ENCODE measurements at regions not wholly inside any gene's neighbourhood (a gene's known extent, or its start where the extent isn't known, plus 50 kb on each side); places are given as distances from the start of the nearest gene placed in this dataset.
"Not testable (repeated sequence)": the region's sequence is repeated elsewhere in the genome, so short reads cannot be mapped to it uniquely, and the experiment has no call there.

- not testable (repeated sequence) for DNase-seq
Measured at GRCh38 chr18:28421950-28422349, 245.0 kb upstream of the CDH2 start.

- DNase-seq = no peak
Measured at GRCh38 chr18:28412521-28412920, 235.6 kb upstream of the CDH2 start.

- no peak for DNase-seq
Measured at GRCh38 chr18:28411806-28412205, 234.9 kb upstream of the CDH2 start.

- DNase-seq = no peak
Measured at GRCh38 chr18:28409811-28410210, 232.9 kb upstream of the CDH2 start.

GRCh38 chr18:28408528-28408927, 231.6 kb upstream of the CDH2 start:
- DNase-seq = no peak

- no peak for DNase-seq
Measured at GRCh38 chr18:28407681-28408080, 230.8 kb upstream of the CDH2 start.

GRCh38 chr18:28406533-28406932, 229.6 kb upstream of the CDH2 start:
- DNase-seq = no peak

GRCh38 chr18:28404694-28405093, 227.8 kb upstream of the CDH2 start:
- no peak for DNase-seq

GRCh38 chr18:28399781-28400362, 222.9 kb upstream of the CDH2 start:
- DNase-seq = no peak

- no peak for DNase-seq
Measured at GRCh38 chr18:28398471-28398870, 221.5 kb upstream of the CDH2 start.

- no peak for DNase-seq
Measured at GRCh38 chr18:28390022-28390421, 213.1 kb upstream of the CDH2 start.

- no peak for DNase-seq
Measured at GRCh38 chr18:28382215-28382879, 205.4 kb upstream of the CDH2 start.

- no peak for DNase-seq
Measured at GRCh38 chr18:28372186-28372585, 195.3 kb upstream of the CDH2 start.

- DNase-seq = no peak
Measured at GRCh38 chr18:28366676-28367075, 189.7 kb upstream of the CDH2 start.

GRCh38 chr18:28365411-28365831, 188.5 kb upstream of the CDH2 start:
- no peak for DNase-seq

- DNase-seq = no peak
Measured at GRCh38 chr18:28363124-28363523, 186.2 kb upstream of the CDH2 start.

GRCh38 chr18:28359176-28359575, 182.2 kb upstream of the CDH2 start:
- no peak for DNase-seq

GRCh38 chr18:28357766-28358401, 181.0 kb upstream of the CDH2 start:
- no peak for DNase-seq

GRCh38 chr18:28350821-28351220, 173.9 kb upstream of the CDH2 start:
- no peak for DNase-seq

GRCh38 chr18:28342231-28342630, 165.3 kb upstream of the CDH2 start:
- no peak for DNase-seq

GRCh38 chr18:28338316-28338715, 161.4 kb upstream of the CDH2 start:
- DNase-seq = no peak

- DNase-seq = no peak
Measured at GRCh38 chr18:28334516-28334915, 157.6 kb upstream of the CDH2 start.

- no peak for DNase-seq
Measured at GRCh38 chr18:28332071-28332470, 155.1 kb upstream of the CDH2 start.

- no peak for DNase-seq
Measured at GRCh38 chr18:28331551-28331950, 154.6 kb upstream of the CDH2 start.

- DNase-seq = no peak
Measured at GRCh38 chr18:28313602-28314001, 136.7 kb upstream of the CDH2 start.
